PC-9 (cell line): ENCODE measurements at regions not wholly inside any gene's neighbourhood (a gene's known extent, or its start where the extent isn't known, plus 50 kb on each side); places are given as distances from the start of the nearest gene placed in this dataset.

ENCODE experiments used
- EZH2 ChIP-seq: fragments of 200-600 bp; sonication (generic); IDR thresholded peaks from 2 replicates; pipeline ENCODE4 v1.8.0; 2017; ENCODE audit warnings: antibody characterized with exemption, low read depth
- TF ChIP-seq, protein P1 (sequence below): fragments of 200-600 bp; sonication (generic); conservative IDR thresholded peaks from 2 replicates; pipeline ENCODE4 v1.6.1; 2017; ENCODE audit warnings: mixed run types, antibody characterized with exemption, mild to moderate bottlenecking, moderate library complexity

DNA sequence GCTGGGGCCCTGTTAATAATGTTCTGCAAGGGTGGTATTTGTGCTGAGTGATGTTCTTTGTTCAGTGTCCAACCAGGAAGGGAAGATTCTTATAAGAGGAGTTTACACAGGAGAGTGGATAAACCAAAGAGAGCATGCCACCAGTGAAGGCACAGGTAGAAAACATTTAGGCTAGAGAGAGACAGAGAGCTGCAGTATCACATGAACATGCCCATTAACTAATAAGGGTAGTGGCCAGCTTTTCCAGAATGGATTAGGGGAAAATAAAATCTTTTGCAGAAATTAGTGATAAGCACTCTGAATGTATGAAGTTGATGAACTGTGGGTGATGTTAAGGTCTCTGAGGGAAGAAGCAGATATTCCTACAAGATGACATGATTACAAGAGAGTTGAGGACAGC lies 54.1 kb upstream of the PRLR start:
- TF ChIP-seq, protein P1, sequence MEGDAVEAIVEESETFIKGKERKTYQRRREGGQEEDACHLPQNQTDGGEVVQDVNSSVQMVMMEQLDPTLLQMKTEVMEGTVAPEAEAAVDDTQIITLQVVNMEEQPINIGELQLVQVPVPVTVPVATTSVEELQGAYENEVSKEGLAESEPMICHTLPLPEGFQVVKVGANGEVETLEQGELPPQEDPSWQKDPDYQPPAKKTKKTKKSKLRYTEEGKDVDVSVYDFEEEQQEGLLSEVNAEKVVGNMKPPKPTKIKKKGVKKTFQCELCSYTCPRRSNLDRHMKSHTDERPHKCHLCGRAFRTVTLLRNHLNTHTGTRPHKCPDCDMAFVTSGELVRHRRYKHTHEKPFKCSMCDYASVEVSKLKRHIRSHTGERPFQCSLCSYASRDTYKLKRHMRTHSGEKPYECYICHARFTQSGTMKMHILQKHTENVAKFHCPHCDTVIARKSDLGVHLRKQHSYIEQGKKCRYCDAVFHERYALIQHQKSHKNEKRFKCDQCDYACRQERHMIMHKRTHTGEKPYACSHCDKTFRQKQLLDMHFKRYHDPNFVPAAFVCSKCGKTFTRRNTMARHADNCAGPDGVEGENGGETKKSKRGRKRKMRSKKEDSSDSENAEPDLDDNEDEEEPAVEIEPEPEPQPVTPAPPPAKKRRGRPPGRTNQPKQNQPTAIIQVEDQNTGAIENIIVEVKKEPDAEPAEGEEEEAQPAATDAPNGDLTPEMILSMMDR = no peak
- no peak for TF ChIP-seq EZH2
